H9 (cell line): ENCODE measurements at regions not wholly inside any gene's neighbourhood (a gene's known extent, or its start where the extent isn't known, plus 50 kb on each side); places are given as distances from the start of the nearest gene placed in this dataset.

Source experiments
- DNase-seq: peaks from one replicate; pipeline ENCODE4 v3.0.0-alpha.2; 2017
- H2AFZ ChIP-seq: one replicate; pipeline ENCODE4 v1.6.1; 2013; ENCODE audit warnings: mild to moderate bottlenecking, low read length, control low read depth, moderate library complexity
- H2AK5ac ChIP-seq: 2 replicates; pipeline ENCODE4 v1.6.1; 2013; ENCODE audit warnings: low read length, control low read depth, mixed read lengths; ENCODE audit not compliant: insufficient read length
- H2BK120ac ChIP-seq: one replicate; pipeline ENCODE4 v1.6.1; 2013; ENCODE audit warnings: low read depth, mild to moderate bottlenecking, low read length, control low read depth, inconsistent platforms; ENCODE audit not compliant: poor library complexity, severe bottlenecking
- H2BK12ac ChIP-seq: 2 replicates; pipeline ENCODE4 v1.6.1; 2013; ENCODE audit warnings: low read length, control low read depth, mixed read lengths, low read depth; ENCODE audit not compliant: insufficient read length
- H2BK15ac ChIP-seq: 2 replicates; pipeline ENCODE4 v1.6.1; 2013; ENCODE audit warnings: low read depth, low read length, control low read depth
- H2BK20ac ChIP-seq: one replicate; pipeline ENCODE4 v1.6.1; 2013; ENCODE audit warnings: low read depth, mild to moderate bottlenecking, low read length, control low read depth, inconsistent platforms; ENCODE audit not compliant: poor library complexity, severe bottlenecking
- H2BK5ac ChIP-seq: 2 replicates; pipeline ENCODE4 v1.6.1; 2013; ENCODE audit warnings: low read length, control low read depth, mixed read lengths; ENCODE audit not compliant: insufficient read length
- H3K14ac ChIP-seq: 2 replicates; pipeline ENCODE4 v1.6.1; 2013; ENCODE audit warnings: low read length, control low read depth; ENCODE audit not compliant: insufficient read depth
- H3K18ac ChIP-seq: 2 replicates; pipeline ENCODE4 v1.6.1; 2013; ENCODE audit warnings: low read depth, mild to moderate bottlenecking, mixed read lengths, low read length, control low read depth; ENCODE audit not compliant: insufficient read length
- H3K23ac ChIP-seq: 2 replicates; pipeline ENCODE4 v1.6.1; 2013; ENCODE audit warnings: low read length, control low read depth, mixed read lengths, low read depth; ENCODE audit not compliant: insufficient read length
- H3K23me2 ChIP-seq: 2 replicates; pipeline ENCODE4 v1.6.1; 2013; ENCODE audit warnings: low read depth, mild to moderate bottlenecking, mixed read lengths, low read length, control low read depth; ENCODE audit not compliant: insufficient read length, poor library complexity, severe bottlenecking
- H3K27ac ChIP-seq: 2 replicates; pipeline ENCODE4 v1.5.1; 2013; ENCODE audit warnings: low read length, control low read depth, mixed read lengths, low read depth; ENCODE audit not compliant: insufficient read length
- H3K27me3 ChIP-seq: 2 replicates; pipeline ENCODE4 v1.6.1; 2013; ENCODE audit warnings: low read length, control low read depth, inconsistent platforms; ENCODE audit not compliant: insufficient read depth
- H3K4ac ChIP-seq: 2 replicates; pipeline ENCODE4 v1.6.1; 2013; ENCODE audit warnings: low read depth, mild to moderate bottlenecking, control low read depth, inconsistent platforms, low read length, moderate library complexity
- H3K4me1 ChIP-seq: 2 replicates; pipeline ENCODE4 v1.6.1; 2013; ENCODE audit warnings: low read length, control low read depth, inconsistent platforms; ENCODE audit not compliant: insufficient read depth
- H3K4me2 ChIP-seq: 2 replicates; pipeline ENCODE4 v1.6.1; 2013; ENCODE audit warnings: low read length, control low read depth, mixed read lengths; ENCODE audit not compliant: insufficient read length, insufficient read depth
- H3K56ac ChIP-seq: 2 replicates; pipeline ENCODE4 v1.6.1; 2013; ENCODE audit warnings: low read depth, mild to moderate bottlenecking, mixed read lengths, low read length, control low read depth; ENCODE audit not compliant: insufficient read length
- H3K79me1 ChIP-seq: 2 replicates; pipeline ENCODE4 v1.6.1; 2013; ENCODE audit warnings: low read depth, mild to moderate bottlenecking, moderate library complexity, low read length, control low read depth, inconsistent platforms; ENCODE audit not compliant: insufficient read depth, poor library complexity, severe bottlenecking
- H3K79me2 ChIP-seq: 2 replicates; pipeline ENCODE4 v1.6.1; 2013; ENCODE audit warnings: low read length, control low read depth, inconsistent platforms; ENCODE audit not compliant: insufficient read depth
- H3K9ac ChIP-seq: 2 replicates; pipeline ENCODE4 v1.6.1; 2013; ENCODE audit warnings: low read length, control low read depth, mixed read lengths; ENCODE audit not compliant: insufficient read length; ENCODE audit errors: extremely low read depth
- H3K9me3 ChIP-seq: one replicate; pipeline ENCODE4 v1.6.1; 2013; ENCODE audit warnings: low read depth, low read length, inconsistent platforms; ENCODE audit not compliant: control insufficient read depth
- H3T11ph ChIP-seq: one replicate; pipeline ENCODE4 v1.6.1; 2013; ENCODE audit warnings: mild to moderate bottlenecking, low read length, control low read depth, inconsistent platforms
- H4K20me1 ChIP-seq: one replicate; pipeline ENCODE4 v1.6.1; 2013; ENCODE audit not compliant: control insufficient read depth, insufficient read length, insufficient read depth
- H4K5ac ChIP-seq: 2 replicates; pipeline ENCODE4 v1.6.1; 2013; ENCODE audit warnings: low read depth, mild to moderate bottlenecking, mixed read lengths, low read length, control low read depth; ENCODE audit not compliant: insufficient read length
- H4K8ac ChIP-seq: replicated peaks from 2 replicates; pipeline ENCODE4 v1.6.1; 2013; ENCODE audit warnings: low read length, control low read depth, mixed read lengths, low read depth; ENCODE audit not compliant: insufficient read length
- H4K91ac ChIP-seq: 2 replicates; pipeline ENCODE4 v1.6.1; 2013; ENCODE audit warnings: low read depth, mild to moderate bottlenecking, moderate library complexity, mixed read lengths, low read length, control low read depth; ENCODE audit not compliant: insufficient read length
- H3K27ac Mint-ChIP-seq, 3 experiments: 2 replicates in 2 of 3; 3 replicates in 1 of 3; pipeline ENCODE4 v1.8.0; 2020 to 2021; ENCODE audit warnings: mixed read lengths in 3 of 3, mild to moderate bottlenecking in 1 of 3, moderate library complexity in 1 of 3
- H3K27me3 Mint-ChIP-seq: 2 replicates; pipeline ENCODE4 v1.8.0; 2021; ENCODE audit warnings: low read depth, mild to moderate bottlenecking, moderate library complexity, mixed read lengths
- H3K36me3 Mint-ChIP-seq, 3 experiments: 2 replicates in 2 of 3; 3 replicates in 1 of 3; pipeline ENCODE4 v1.8.0; 2020 to 2021; ENCODE audit warnings: low read depth in 3 of 3, mixed read lengths in 3 of 3; ENCODE audit not compliant: insufficient read depth in 1 of 3
- H3K4me1 Mint-ChIP-seq, 2 experiments: 2 replicates each; pipeline ENCODE4 v1.8.0; 2020; ENCODE audit warnings: mixed read lengths in 2 of 2
- H3K4me3 Mint-ChIP-seq, 2 experiments: 2 replicates in 1 of 2; 3 replicates in 1 of 2; pipeline ENCODE4 v1.8.0; 2020 to 2021; ENCODE audit warnings: mild to moderate bottlenecking in 2 of 2, mixed read lengths in 2 of 2, moderate library complexity in 1 of 2
- H3K9me3 Mint-ChIP-seq, 2 experiments: 2 replicates in 1 of 2; 3 replicates in 1 of 2; pipeline ENCODE4 v1.8.0; 2020; ENCODE audit warnings: mild to moderate bottlenecking in 2 of 2, mixed read lengths in 2 of 2, moderate library complexity in 1 of 2
- CTCF ChIP-seq: fragments of 200-600 bp; sonication (generic); conservative IDR thresholded peaks from 3 replicates; pipeline ENCODE4 v1.8.0; 2021; ENCODE audit warnings: antibody characterized with exemption, mild to moderate bottlenecking
- WGBS: extraction: QIAGEN DNeasy Blood & Tissue Kit; methylation state at CpG from one replicate; pipeline ENCODE4 v1.1.7; 2013; ENCODE audit warnings: missing lambda C conversion rate, low lambda C conversion rate, mixed read lengths; ENCODE audit not compliant: insufficient read length; ENCODE audit errors: extremely low coverage; 5-methylcytosine and 5-hydroxymethylcytosine counted together

- no peak overlapping the region for H3K56ac ChIP-seq
- H4K91ac ChIP-seq: no peak overlapping the region
- no peaks in the 10 kb centered on the region for H3K79me2 ChIP-seq
- no peak overlapping the region for H2BK120ac ChIP-seq
- H4K20me1 ChIP-seq: no peaks in the 10 kb centered on the region
- Mint-ChIP-seq H3K27me3 (no peaks in the 10 kb centered on the region), H3K36me3 (no peaks in the 10 kb centered on the region; a peak in 1 of 7 replicates), H3K4me3 (no peak overlapping the region), H3K9me3 (no peaks in the 10 kb centered on the region), H3K4me1 (peaks cover 7 to 12% of the 10 kb centered on the region in 2 experiments), H3K27ac (no peak overlapping the region)
- no peak overlapping the region for H3K4me2 ChIP-seq
- H3K4ac ChIP-seq: no peak overlapping the region
- H2BK12ac ChIP-seq: no peak overlapping the region
- no peak overlapping the region for H4K5ac ChIP-seq
- no peak overlapping the region for H3K27ac ChIP-seq
- H3K9ac ChIP-seq: no peak overlapping the region
- no CpG with 5 or more reads among the region's 3 CpGs for WGBS
- no peak overlapping the region for H2BK15ac ChIP-seq
- peaks cover 2% of the 10 kb centered on the region; the same call in 1 of the 2 replicates for H3K4me1 ChIP-seq
- H3K23ac ChIP-seq: no peak overlapping the region
- no peak overlapping the region for H2BK20ac ChIP-seq
- H3T11ph ChIP-seq: no peak overlapping the region
- no peak overlapping the region for H3K18ac ChIP-seq
- no peak for DNase-seq
- no peak overlapping the region for H4K8ac ChIP-seq
- no peaks in the 10 kb centered on the region for H3K9me3 ChIP-seq
- no peaks in the 10 kb centered on the region for H3K23me2 ChIP-seq
- H2BK5ac ChIP-seq: no peak overlapping the region
- no peaks in the 10 kb centered on the region for H3K79me1 ChIP-seq
- TF ChIP-seq CTCF: no peak
- no peaks in the 10 kb centered on the region for H3K27me3 ChIP-seq
- H2AFZ ChIP-seq: no peak overlapping the region
- H2AK5ac ChIP-seq: no peak overlapping the region
- H3K14ac ChIP-seq: no peak overlapping the region
Observed at GRCh38 chr16:61261315-61261714, 774.9 kb downstream of the CDH8 start.
